IPS-18c (cell line): ENCODE measurements at regions not wholly inside any gene's neighbourhood (a gene's known extent, or its start where the extent isn't known, plus 50 kb on each side); places are given as distances from the start of the nearest gene placed in this dataset.

ENCODE experiments used
- H3K4me3 ChIP-seq: 2 replicates; pipeline ENCODE4 v1.7.0; 2013; ENCODE audit warnings: low read depth, mild to moderate bottlenecking, low read length, moderate library complexity; ENCODE audit not compliant: insufficient read depth
- H3K9me3 ChIP-seq: one replicate; pipeline ENCODE4 v1.6.1; 2013; ENCODE audit warnings: mild to moderate bottlenecking, low read length, moderate library complexity; ENCODE audit not compliant: control insufficient read depth, insufficient read depth

GRCh38 chr1:38283696-38284470 lies 237.3 kb upstream of the POU3F1 start:
- no peak overlapping the region for H3K4me3 ChIP-seq
- H3K9me3 ChIP-seq: peaks cover 6% of the 10 kb centered on the region

GRCh38 chr1:38279148-38279547 lies 232.6 kb upstream of the POU3F1 start:
- Histone ChIP-seq H3K9me3 (peaks cover 7% of the 10 kb centered on the region), H3K4me3 (no peak overlapping the region)

GRCh38 chr1:38277646-38278045 lies 231.1 kb upstream of the POU3F1 start:
- Histone ChIP-seq H3K4me3 (no peak overlapping the region), H3K9me3 (peaks cover 7% of the 10 kb centered on the region)

DNA sequence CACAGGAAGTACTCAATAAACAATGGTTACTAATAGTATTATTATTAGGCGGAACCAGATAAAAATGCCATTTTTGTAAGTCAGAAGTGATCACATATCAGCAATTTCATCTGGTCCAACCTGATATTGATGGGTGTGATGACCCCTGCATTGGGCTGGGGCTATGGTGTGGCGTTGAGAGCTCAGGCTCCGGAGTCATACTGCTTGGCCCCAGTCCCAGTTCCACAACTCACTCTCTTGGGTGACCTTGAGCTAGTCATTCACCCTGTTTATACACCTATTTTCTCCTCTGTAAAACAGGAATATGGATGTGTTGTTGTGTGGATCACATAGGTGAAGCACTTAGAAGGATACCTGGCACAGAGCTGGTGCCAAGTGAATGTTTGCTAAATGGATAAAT lies 229.4 kb upstream of the POU3F1 start:
- peaks cover 5% of the 10 kb centered on the region for H3K9me3 ChIP-seq
- no peak overlapping the region for H3K4me3 ChIP-seq

DNA sequence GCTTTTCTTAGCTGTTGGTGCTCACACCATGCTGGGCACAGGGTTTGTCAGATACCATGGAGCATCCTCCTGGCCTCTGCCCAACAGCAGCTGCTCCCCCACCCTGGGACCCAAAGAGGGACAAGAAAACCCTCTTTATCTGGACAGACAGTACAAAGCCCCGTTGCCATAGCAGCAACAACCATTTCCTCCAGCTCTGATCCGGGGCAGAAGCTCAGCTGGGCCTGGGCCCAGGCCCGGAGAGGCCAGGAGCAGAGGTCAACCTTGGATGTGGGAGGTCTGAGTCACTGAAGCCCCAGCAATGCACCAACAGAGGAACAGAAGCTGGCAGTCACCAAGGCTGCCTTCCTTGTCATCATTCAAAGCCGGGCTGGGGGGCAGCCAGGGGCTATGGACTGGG lies 228.4 kb upstream of the POU3F1 start:
- peaks cover 3% of the 10 kb centered on the region for H3K9me3 ChIP-seq
- H3K4me3 ChIP-seq: no peak overlapping the region

- Histone ChIP-seq H3K4me3 (no peak overlapping the region), H3K9me3 (peaks cover 3% of the 10 kb centered on the region)
Measured at GRCh38 chr1:38273196-38273804, 226.7 kb upstream of the POU3F1 start.

DNA sequence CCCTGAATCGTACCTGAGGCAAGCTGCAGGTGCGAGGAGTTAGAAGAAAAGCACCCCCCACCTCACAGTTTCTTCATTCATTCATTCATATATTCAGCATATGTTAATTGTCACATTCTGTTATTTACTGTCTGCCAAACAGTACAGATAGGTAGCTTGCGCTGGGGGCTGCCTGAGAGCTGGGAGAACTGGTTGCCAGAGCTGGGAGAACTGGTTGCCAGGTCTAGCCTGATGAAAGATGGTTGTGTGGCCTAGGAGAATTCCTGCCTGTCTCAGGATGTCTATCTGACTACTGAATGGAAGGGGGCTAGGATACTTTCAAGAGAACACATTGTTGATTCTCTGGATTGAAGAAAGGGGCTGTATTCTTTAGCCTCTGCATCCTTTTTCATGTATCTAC lies 225.9 kb upstream of the POU3F1 start:
- Histone ChIP-seq H3K9me3 (peaks cover 3% of the 10 kb centered on the region), H3K4me3 (no peak overlapping the region)

DNA sequence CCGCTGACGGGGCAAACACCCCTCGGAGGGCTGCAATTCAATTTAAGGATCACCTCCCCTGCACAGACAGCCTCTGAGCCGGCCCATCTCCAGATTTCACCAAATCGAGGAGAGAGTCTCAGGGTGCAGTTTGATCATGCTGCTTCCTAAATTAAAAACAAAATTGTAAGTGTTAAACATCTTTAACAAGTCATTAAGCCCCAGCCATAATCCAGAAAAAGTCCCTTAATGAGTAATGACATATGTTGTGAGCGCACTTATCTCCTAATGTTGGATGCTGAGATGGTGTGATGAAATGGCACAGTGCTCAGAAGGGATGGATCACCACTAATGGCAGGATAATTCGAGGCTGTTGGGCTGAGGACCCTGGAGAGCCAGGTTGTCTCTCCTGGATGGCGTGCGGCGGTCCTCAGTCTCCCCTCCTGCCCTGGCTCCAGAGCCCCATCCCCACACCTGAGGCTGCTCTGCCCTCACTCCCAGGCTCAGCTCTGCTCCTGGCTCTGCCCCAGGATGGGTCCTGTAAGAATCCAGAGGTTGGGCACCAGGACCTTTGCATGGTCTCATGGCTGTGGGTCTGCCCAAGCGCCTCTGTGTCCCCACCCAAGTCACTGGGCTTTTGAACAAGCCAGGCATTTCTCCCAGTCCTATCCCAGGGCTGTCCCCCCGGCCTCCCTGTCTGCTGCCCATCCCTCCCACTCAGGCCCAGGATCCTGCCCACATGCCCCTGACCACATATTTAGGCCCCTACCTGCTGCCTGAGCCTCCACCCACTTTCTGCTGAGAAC lies 224.4 kb upstream of the POU3F1 start:
- Histone ChIP-seq H3K9me3 (peaks cover 3% of the 10 kb centered on the region), H3K4me3 (no peak overlapping the region)

- H3K9me3 ChIP-seq: peaks cover 3% of the 10 kb centered on the region
Measured at GRCh38 chr1:38269923-38270848, 223.6 kb upstream of the POU3F1 start.

GRCh38 chr1:38268226-38268625 lies 221.6 kb upstream of the POU3F1 start:
- Histone ChIP-seq H3K4me3 (no peak overlapping the region), H3K9me3 (no peaks in the 10 kb centered on the region)

More at GRCh38 chr1:38269923-38270848, 223.6 kb upstream of the POU3F1 start:
- peak overlapping the region; percentile 22; the same call in 1 of the 2 replicates for H3K4me3 ChIP-seq

GRCh38 chr1:38267037-38268036 lies 220.7 kb upstream of the POU3F1 start:
- no peak overlapping the region for H3K4me3 ChIP-seq

GRCh38 chr1:38266197-38266520 lies 219.6 kb upstream of the POU3F1 start:
- no peaks in the 10 kb centered on the region for H3K9me3 ChIP-seq
- no peak overlapping the region for H3K4me3 ChIP-seq

More at GRCh38 chr1:38267037-38268036, 220.7 kb upstream of the POU3F1 start:
- no peaks in the 10 kb centered on the region for H3K9me3 ChIP-seq

DNA sequence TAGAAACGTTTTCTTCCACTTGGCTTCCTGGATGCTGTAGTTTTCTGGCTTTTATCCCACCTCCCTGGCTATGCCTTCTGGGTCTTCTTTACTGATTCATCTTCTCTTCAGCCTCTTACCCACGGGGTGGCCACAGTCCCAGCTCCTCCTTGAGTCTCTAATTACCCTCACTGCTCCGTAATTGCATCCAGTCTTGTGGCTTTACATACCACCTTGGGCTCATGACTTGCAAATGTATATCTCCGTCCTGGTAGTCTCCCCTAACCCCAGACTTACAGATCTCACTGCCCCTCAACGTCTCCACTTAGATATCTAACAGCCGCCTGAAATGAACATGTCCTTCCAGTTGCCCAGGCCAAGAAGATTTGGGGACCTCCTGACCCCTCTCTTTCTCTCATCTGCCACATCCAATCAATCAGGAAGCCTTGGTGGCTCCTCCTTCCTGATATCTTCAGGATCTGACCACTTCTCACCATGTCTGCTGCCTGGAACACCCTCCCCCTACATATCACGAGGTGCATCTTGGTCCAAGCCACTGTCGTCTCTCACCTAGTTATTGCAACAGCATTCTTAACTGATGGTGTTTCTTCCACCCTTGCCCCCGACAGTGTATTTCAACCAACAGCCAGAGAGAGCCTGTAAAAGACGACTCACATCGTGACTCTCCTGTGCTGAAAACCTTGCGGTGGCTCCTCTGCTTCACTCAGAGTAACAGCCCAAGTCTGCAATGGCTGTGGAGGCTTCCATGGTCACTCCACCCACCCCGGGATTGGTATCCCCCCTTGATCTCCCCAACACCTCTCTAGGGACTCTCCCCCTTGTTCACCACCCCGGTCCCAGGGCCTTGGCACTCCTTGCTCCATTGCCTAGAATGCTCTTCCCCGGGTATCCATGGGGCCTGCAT lies 219.0 kb upstream of the POU3F1 start:
- Histone ChIP-seq H3K9me3 (no peaks in the 10 kb centered on the region), H3K4me3 (no peak overlapping the region)

GRCh38 chr1:38263438-38263837 lies 216.8 kb upstream of the POU3F1 start:
- Histone ChIP-seq H3K4me3 (no peak overlapping the region), H3K9me3 (peaks cover 2% of the 10 kb centered on the region)

- Histone ChIP-seq H3K9me3 (peaks cover 2% of the 10 kb centered on the region), H3K4me3 (no peak overlapping the region)
Measured at GRCh38 chr1:38261574-38261973, 215.0 kb upstream of the POU3F1 start.
